GM13977 (cell line): ENCODE measurements at regions not wholly inside any gene's neighbourhood (a gene's known extent, or its start where the extent isn't known, plus 50 kb on each side); places are given as distances from the start of the nearest gene placed in this dataset.
"Not testable (repeated sequence)": the region's sequence is repeated elsewhere in the genome, so short reads cannot be mapped to it uniquely, and the experiment has no call there.

Source experiments
- DNase-seq: peaks from one replicate; pipeline ENCODE4 v3.0.0; 2012; ENCODE audit warnings: low spot score
- in situ Hi-C: fragments of 300-500 bp; cut with MboI; formaldehyde crosslinking; loops from one replicate; pipeline ENCODE4 v1.12.0; 2022; ENCODE audit warnings: low sequenced_read_pairs, low pct_unique_long_range_greater_than_20kb, mixed read lengths, inconsistent platforms; ENCODE audit not compliant: unreplicated experiment
- TF ChIP-seq, protein P1 (sequence below): IDR thresholded peaks from 2 replicates; pipeline ENCODE4 v1.5.1; 2012; ENCODE audit warnings: mild to moderate bottlenecking, control low read depth; ENCODE audit not compliant: insufficient read depth; ENCODE audit errors: extremely low read depth, missing control alignments

DNA sequence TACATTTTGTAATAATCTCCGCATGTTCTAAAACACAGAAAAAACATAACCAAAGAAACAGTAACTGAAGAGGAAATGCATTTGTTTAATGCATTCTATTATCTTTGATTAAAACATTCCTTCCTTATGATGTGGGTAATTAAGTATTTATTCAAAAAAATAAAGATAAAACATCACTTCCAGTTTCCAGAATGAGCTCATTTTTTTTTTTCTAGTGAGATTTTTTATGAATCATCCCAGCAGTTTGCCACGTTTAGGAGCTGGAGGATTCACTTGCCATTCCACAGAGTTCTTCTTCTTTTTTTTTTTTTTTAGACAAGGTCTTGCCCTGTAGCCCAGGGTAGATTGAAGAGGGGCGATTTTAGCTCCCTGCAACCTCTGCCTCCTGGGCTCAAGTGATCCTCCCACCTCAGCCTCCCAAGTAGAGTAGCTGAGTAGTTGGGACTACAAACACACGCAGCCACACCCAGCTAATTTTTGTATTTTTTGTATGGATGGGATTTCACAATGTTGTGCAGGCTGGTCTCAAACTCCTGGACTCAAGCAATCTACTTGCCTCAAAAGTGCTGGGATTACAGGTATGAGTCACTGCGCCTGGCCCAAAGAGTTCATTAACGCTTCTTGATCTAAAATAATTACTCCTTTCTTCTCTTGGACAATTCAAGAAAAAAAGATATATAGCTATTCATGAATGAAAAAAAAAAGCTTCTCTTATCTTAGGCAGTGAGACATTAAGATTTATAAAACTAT lies 177.3 kb downstream of the DKK1 start:
- no peak for DNase-seq
- in situ Hi-C loops: no loop called here
- TF ChIP-seq, protein P1, sequence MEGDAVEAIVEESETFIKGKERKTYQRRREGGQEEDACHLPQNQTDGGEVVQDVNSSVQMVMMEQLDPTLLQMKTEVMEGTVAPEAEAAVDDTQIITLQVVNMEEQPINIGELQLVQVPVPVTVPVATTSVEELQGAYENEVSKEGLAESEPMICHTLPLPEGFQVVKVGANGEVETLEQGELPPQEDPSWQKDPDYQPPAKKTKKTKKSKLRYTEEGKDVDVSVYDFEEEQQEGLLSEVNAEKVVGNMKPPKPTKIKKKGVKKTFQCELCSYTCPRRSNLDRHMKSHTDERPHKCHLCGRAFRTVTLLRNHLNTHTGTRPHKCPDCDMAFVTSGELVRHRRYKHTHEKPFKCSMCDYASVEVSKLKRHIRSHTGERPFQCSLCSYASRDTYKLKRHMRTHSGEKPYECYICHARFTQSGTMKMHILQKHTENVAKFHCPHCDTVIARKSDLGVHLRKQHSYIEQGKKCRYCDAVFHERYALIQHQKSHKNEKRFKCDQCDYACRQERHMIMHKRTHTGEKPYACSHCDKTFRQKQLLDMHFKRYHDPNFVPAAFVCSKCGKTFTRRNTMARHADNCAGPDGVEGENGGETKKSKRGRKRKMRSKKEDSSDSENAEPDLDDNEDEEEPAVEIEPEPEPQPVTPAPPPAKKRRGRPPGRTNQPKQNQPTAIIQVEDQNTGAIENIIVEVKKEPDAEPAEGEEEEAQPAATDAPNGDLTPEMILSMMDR: no peak

DNA sequence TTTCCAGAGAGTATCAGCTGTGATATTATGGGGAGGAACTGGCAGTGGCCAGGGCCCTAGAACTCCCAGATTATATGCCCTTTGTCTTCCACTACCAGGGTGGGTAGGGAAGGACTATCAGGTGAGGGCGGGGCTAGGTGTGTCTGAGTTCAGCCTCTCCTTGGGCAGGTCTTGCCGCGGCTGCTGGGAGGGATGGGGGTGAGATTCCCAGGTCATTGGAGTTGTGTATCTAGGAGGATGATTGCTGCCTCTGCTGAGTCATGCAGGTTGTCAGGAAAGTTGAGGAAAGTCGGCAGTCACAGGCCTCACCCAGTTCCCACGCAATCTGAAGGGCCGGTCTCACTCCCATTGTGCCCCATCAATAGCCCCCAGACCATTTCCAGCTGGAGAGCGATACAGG lies 185.2 kb downstream of the DKK1 start:
- TF ChIP-seq, protein P1: no peak
- in situ Hi-C loops: no loop called here
- DNase-seq: no peak

DNA sequence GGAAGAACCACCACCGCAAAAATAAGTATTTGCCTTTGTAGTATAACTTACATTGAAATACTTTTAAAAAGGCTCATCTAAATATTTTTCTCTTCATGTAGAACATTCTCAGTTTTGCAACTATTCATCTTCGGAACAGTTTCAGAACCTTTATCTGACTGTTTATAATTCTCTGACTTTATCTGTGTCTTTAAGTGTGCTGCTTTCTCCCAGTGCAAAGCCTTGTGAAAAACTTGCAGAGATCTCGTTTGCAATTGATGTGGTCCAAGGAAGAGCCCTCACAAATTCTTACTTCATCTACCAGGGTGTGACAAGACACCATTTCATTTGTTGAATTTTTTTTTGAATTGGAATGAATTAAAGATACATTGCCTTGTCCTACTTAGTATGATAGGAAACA lies 186.4 kb downstream of the DKK1 start:
- DNase-seq: no peak
- TF ChIP-seq, protein P1: no peak
- in situ Hi-C loops: no loop called here

DNA sequence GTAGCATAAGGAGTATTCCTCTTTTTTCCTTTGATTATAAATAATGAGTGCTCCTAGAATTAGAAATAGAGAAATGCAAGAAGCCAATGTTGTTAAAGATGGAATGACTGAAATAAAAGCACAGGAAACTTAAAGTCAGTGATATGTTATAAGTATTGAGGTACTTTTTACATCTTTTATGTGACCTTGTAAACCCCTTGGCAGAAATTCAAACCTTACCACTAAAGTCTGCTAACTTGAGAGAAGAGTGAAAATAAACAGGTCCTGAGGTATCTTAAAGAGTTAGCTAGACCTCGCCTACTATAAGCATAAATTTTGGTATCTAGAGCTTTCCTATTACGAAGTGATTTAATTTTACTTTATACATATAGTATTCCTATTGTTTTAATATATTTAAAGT lies 188.2 kb downstream of the DKK1 start:
- in situ Hi-C loops: no loop called here
- TF ChIP-seq, protein P1: no peak
- no peak for DNase-seq

DNA sequence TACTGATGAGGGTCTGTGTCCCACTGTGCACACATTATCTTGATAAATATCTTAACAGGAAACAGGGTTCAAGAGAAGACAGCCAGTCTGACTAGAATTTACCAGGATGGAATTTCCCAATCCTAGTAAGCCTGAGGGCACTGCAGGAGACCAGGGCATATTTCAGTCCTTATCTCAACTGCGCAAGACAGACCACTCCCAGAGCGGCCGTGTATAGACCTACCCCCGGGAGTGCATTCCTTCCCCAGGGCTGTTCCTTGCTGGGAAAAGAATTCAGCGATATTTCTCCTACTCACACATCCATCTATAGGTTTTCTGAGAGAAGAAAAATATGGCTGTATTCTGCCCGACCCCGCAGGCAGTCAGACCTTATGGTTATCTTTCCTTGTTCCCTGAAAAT lies 191.3 kb downstream of the DKK1 start:
- DNase-seq, in situ Hi-C loops: not testable (repeated sequence)

DNA sequence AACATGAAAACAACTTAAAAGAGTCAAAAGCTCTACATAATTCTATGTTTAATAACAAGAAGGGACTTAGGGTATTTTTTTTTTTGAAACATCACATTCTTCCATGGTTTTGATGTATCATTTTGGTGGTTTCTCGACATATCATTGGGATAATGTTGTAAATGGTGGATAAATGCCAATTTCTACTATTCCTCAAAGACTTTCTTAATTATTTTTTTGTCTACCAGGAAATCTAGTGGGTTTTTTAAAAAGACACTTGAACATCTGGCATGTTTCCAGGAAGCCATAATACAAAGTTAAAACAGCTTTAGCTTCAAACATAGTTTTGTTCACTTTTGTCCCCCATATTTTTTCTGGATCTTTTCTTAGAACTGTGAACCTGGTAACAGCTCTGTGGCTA lies 200.4 kb downstream of the DKK1 start:
- in situ Hi-C loops: no loop called here
- no peak for DNase-seq
- TF ChIP-seq, protein P1: no peak

DNA sequence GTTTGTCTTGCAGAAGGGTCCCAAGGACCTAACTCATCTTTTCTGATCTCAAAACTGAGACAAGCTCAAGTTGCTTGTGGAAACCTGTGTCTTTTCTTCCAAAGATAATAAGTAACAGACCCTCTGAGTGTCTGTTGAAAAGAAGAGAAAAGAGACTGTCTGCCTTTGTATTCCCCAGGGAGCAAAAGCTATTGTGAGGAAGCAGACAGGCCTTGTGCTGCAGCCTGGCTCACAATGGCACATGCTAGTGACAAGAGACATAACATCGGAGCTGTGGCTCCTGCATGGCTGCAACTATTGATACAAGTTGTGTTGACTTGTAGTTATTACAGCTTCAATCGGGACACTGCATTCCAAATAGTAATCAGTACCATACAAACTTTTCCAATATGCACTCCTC lies 202.9 kb downstream of the DKK1 start:
- in situ Hi-C loops: no loop called here
- TF ChIP-seq, protein P1: no peak
- DNase-seq: no peak
